ENCODE measurements at regions not wholly inside any gene's neighbourhood (a gene's known extent, or its start where the extent isn't known, plus 50 kb on each side); places are given as distances from the start of the nearest gene placed in this dataset.

- H3K9me3 ChIP-seq (replicated peaks in 1 of 11) = peaks cover 0 to 7% (median 0%) of the 10 kb centered on the region in 11 experiments; a peak in 1 of 22 replicates
- peak overlapping the region in 7 of 11 experiments; percentile 0 to 69 (median 41); a peak in 9 of 22 replicates for H3K4me2 ChIP-seq
- TF ChIP-seq Cebpa-rat (IDR thresholded peaks at IDR 0.05) = no peak
- no peaks in the 10 kb centered on the region for H3K27me3 ChIP-seq
- H4K20me1 ChIP-seq = no peaks in the 10 kb centered on the region
- H3K4me1 ChIP-seq = peaks cover 0 to 23% (median 20%) of the 10 kb centered on the region in 10 experiments; a peak in 14 of 20 replicates
- H3K36me3 ChIP-seq = no peaks in the 10 kb centered on the region
- H3K27ac ChIP-seq = peak overlapping the region in 7 of 11 experiments; percentile 22 to 77 (median 64); a peak in 11 of 22 replicates
- no peak overlapping the region for H3K4me3 ChIP-seq
- H3K9ac ChIP-seq = no peak overlapping the region
Measured at GRCh38 chr11:80900265-80900664, 1459.4 kb upstream of the TENM4 start.

DNA sequence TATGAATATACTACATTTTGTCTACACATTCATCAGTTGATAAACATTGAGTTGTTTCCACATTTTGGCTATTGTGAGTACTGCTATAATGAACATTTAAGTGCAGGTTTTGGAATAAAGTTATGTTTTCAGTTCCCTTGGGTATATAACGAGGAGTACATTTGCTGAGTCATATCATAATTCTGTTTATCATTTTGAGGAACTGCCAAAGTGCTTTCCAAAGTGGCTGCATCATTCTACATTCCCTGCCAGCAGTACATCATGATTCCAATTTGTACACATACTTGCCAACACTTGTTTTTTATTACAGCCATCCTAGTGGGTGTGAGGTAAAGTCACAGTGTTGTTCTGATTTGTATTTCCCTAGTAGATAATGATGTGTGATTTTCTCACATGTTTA lies 1458.6 kb upstream of the TENM4 start:
- Histone ChIP-seq H3K9ac (peak overlapping the region in 1 of 11 experiments; percentile 11; a peak in 1 of 22 replicates), H3K36me3 (no peaks in the 10 kb centered on the region), H3K27me3 (no peaks in the 10 kb centered on the region), H3K9me3 (replicated peaks in 1 of 11) (peaks cover 0 to 7% (median 0%) of the 10 kb centered on the region in 11 experiments; a peak in 1 of 22 replicates), H3K4me3 (no peak overlapping the region), H3K27ac (peak overlapping the region in 8 of 11 experiments; percentile 32 to 77 (median 60); a peak in 14 of 22 replicates), H3K4me1 (peaks cover 0 to 23% (median 20%) of the 10 kb centered on the region in 10 experiments; a peak in 14 of 20 replicates), H4K20me1 (no peaks in the 10 kb centered on the region), H3K4me2 (peak overlapping the region in 6 of 11 experiments; percentile 35 to 69 (median 54); a peak in 10 of 22 replicates)
- no peak for TF ChIP-seq Cebpa-rat (IDR thresholded peaks at IDR 0.05)

DNA sequence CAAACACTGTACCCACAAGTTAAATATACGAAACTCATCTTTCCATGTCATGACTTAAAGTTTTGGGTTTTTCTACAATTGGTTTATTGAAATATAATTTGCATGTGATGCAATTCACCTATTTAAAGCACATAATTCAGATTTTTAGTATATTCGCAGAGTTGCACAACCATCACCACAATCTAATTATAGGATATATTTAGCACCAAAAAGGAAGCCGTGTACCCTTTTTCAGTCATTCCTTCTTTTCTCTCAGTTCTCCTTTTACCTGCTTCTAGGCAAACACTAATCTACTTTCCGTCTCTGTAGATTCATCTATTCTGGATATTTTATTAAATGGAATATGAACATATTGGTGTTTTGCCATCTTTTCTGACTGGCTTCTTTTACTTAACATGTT lies 1458.1 kb upstream of the TENM4 start:
- Histone ChIP-seq H3K27ac (peak overlapping the region in 8 of 11 experiments; percentile 32 to 77 (median 60); a peak in 14 of 22 replicates), H3K9ac (peak overlapping the region in 1 of 11 experiments; percentile 11; a peak in 1 of 22 replicates), H4K20me1 (no peaks in the 10 kb centered on the region), H3K4me3 (no peak overlapping the region; a peak in 1 of 20 replicates), H3K27me3 (no peaks in the 10 kb centered on the region), H3K9me3 (replicated peaks in 1 of 11) (peaks cover 0 to 7% (median 0%) of the 10 kb centered on the region in 11 experiments; a peak in 1 of 22 replicates), H3K4me2 (peak overlapping the region in 8 of 11 experiments; percentile 27 to 69 (median 50); a peak in 12 of 22 replicates), H3K4me1 (peaks cover 0 to 23% (median 20%) of the 10 kb centered on the region in 10 experiments; a peak in 14 of 20 replicates), H3K36me3 (no peaks in the 10 kb centered on the region)
- TF ChIP-seq Cebpa-rat (IDR thresholded peaks at IDR 0.05) = peak in 2 of 11 experiments; percentile 84; a peak in 6 of 22 replicates

DNA sequence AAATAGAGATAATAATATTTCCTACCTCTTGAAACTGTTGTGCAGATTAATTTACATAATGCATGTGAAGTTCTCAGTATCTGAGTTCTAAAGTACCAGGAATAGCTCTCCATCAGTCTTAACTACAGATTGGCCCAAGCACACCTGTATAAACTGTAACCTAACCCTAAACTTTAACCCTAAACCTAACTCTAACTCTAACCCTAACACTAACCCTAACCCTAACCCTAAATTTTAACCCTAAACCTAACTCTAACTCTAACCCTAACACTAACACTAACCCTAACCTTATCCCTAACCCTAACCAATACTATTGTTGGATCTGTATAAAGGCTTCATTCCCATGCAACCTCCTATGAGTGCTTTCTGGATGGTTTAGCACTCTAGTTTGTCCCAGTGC lies 1445.9 kb upstream of the TENM4 start:
- H3K9me3 ChIP-seq (replicated peaks in 1 of 11) = no peaks in the 10 kb centered on the region
- no peaks in the 10 kb centered on the region for H4K20me1 ChIP-seq
- no peak overlapping the region for H3K9ac ChIP-seq
- H3K4me3 ChIP-seq = no peak overlapping the region
- H3K4me2 ChIP-seq = no peak overlapping the region
- no peaks in the 10 kb centered on the region for H3K36me3 ChIP-seq
- H3K4me1 ChIP-seq = no peaks in the 10 kb centered on the region
- no peak overlapping the region for H3K27ac ChIP-seq
- no peaks in the 10 kb centered on the region for H3K27me3 ChIP-seq
- no peak for TF ChIP-seq Cebpa-rat (IDR thresholded peaks at IDR 0.05)

DNA sequence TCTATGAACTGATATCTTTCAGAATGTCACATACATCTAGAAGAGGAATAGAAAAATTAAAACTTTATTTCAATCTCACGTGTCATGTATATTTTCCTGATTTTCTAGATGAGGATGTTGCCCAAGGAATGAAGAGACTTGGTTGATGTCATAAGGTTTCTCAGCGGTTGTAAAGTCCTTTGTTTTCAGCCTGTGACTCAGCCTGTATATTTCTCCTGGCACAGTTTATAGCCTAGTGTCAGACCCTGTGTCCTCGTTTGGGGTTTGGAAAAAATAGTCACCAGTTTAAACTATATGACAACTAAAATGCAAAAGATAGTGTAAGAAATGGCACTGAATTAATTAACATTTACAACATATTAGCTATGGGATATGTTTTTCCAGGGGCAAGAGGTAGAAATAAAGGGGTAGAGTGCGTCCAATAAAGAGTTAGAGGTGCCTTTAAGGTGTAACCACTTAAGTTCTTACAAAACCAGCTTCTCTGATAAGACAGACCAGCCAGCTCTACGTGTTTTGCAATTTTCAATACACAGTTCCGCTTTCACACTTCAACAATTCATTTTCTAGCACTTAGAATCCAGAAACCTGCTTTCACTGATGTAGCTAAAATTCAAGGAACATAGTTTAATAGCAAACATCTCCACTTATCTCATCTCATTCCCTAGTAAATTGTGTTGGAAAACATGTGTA lies 1432.6 kb upstream of the TENM4 start:
- Histone ChIP-seq H4K20me1 (no peaks in the 10 kb centered on the region), H3K4me2 (no peak overlapping the region), H3K4me3 (no peak overlapping the region), H3K4me1 (no peaks in the 10 kb centered on the region), H3K36me3 (no peaks in the 10 kb centered on the region), H3K9me3 (replicated peaks in 1 of 11) (no peaks in the 10 kb centered on the region), H3K9ac (no peak overlapping the region), H3K27ac (no peak overlapping the region), H3K27me3 (no peaks in the 10 kb centered on the region)
- no peak for TF ChIP-seq Cebpa-rat (IDR thresholded peaks at IDR 0.05)

DNA sequence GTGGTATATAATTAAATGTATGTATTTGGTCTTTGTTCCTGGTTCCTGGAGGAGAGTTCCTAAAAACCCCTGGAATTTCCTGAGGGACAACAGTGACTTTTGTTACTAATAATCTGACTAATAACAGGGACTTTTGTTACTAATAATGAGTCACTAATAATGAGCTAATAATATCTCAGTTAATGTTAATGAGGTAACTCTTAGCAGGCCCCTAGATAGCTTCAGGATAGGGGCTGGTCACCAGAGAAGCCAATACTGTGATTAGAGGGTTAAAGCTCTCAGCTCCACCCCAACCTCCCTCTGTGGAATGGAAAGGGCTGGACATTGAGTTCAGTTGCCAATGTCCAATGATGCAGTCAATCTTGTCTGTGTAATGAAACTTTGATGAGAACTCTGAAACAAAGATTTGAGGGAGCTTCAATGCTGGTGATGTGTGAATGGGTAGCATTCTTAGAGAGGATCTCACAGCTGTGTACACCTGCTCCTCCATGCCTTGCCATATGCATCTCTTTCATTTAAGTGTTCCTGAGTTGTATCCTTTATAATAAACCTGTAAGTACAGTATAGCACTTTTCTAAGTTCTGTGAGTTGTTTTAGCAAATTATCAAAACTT lies 1431.4 kb upstream of the TENM4 start:
- Histone ChIP-seq H3K9ac (no peak overlapping the region), H3K4me3 (no peak overlapping the region), H3K27me3 (no peaks in the 10 kb centered on the region), H3K36me3 (no peaks in the 10 kb centered on the region), H3K9me3 (replicated peaks in 1 of 11) (no peaks in the 10 kb centered on the region), H3K27ac (no peak overlapping the region), H3K4me1 (no peaks in the 10 kb centered on the region), H3K4me2 (no peak overlapping the region), H4K20me1 (no peaks in the 10 kb centered on the region)
- TF ChIP-seq Cebpa-rat (IDR thresholded peaks at IDR 0.05) = no peak

GRCh38 chr11:80868831-80869230 lies 1428.0 kb upstream of the TENM4 start:
- Histone ChIP-seq H3K27ac (no peak overlapping the region), H3K9ac (no peak overlapping the region), H3K4me2 (no peak overlapping the region), H4K20me1 (no peaks in the 10 kb centered on the region), H3K27me3 (no peaks in the 10 kb centered on the region), H3K9me3 (replicated peaks in 1 of 11) (no peaks in the 10 kb centered on the region), H3K4me1 (peaks cover 0 to 8% (median 0%) of the 10 kb centered on the region in 10 experiments; a peak in 2 of 20 replicates), H3K36me3 (no peaks in the 10 kb centered on the region), H3K4me3 (no peak overlapping the region)
- no peak for TF ChIP-seq Cebpa-rat (IDR thresholded peaks at IDR 0.05)

GRCh38 chr11:80862011-80862410 lies 1421.2 kb upstream of the TENM4 start:
- Histone ChIP-seq H4K20me1 (no peaks in the 10 kb centered on the region), H3K9me3 (replicated peaks in 1 of 11) (no peaks in the 10 kb centered on the region), H3K4me2 (no peak overlapping the region), H3K9ac (no peak overlapping the region), H3K4me1 (peaks cover 0 to 8% (median 0%) of the 10 kb centered on the region in 10 experiments; a peak in 2 of 20 replicates), H3K36me3 (no peaks in the 10 kb centered on the region), H3K27ac (no peak overlapping the region), H3K4me3 (no peak overlapping the region), H3K27me3 (no peaks in the 10 kb centered on the region)
- TF ChIP-seq Cebpa-rat (IDR thresholded peaks at IDR 0.05) = no peak

DNA sequence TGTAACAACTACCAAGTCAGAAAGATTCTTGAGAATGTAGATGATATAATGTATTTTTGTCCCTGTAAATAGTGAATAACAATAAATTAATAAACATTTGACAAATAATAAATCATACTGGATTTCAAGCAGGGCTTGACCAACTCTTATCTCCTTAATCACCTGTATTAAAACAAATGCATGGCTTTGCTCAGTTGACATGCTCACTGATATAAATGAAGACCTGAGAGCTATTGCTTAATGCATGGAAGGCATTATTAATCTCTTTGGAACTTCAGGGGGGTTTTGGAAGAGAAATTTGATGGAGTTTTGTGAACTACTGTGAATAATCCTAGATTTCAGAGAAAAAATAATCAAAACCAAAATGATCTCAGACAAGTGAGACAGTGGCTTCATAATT lies 1420.4 kb upstream of the TENM4 start:
- Histone ChIP-seq H3K4me3 (no peak overlapping the region), H3K27ac (no peak overlapping the region), H3K36me3 (no peaks in the 10 kb centered on the region), H3K4me2 (no peak overlapping the region), H3K9ac (no peak overlapping the region), H3K4me1 (peaks cover 0 to 8% (median 0%) of the 10 kb centered on the region in 10 experiments; a peak in 2 of 20 replicates), H4K20me1 (no peaks in the 10 kb centered on the region), H3K9me3 (replicated peaks in 1 of 11) (no peaks in the 10 kb centered on the region), H3K27me3 (no peaks in the 10 kb centered on the region)
- no peak for TF ChIP-seq Cebpa-rat (IDR thresholded peaks at IDR 0.05)

All from BLaER1 treated with 17β-estradiol and CSF1 and Interleukin-3, amounts not matched to agents 10 nM and 100 nM (cell line).